IPS DF 6.9 (cell line): ENCODE measurements at regions not wholly inside any gene's neighbourhood (a gene's known extent, or its start where the extent isn't known, plus 50 kb on each side); places are given as distances from the start of the nearest gene placed in this dataset.

Experiments
- DNase-seq: peaks from one replicate; pipeline ENCODE4 v3.0.0-alpha.2; 2013; ENCODE audit warnings: low read depth, low spot score
- H3K27ac ChIP-seq: one replicate; pipeline ENCODE4 v1.5.1; 2013; ENCODE audit warnings: low read length, control low read depth
- H3K27me3 ChIP-seq: 2 replicates; pipeline ENCODE4 v1.6.1; 2013; ENCODE audit warnings: mild to moderate bottlenecking, low read length; ENCODE audit not compliant: control insufficient read depth, insufficient read depth
- H3K36me3 ChIP-seq: 2 replicates; pipeline ENCODE4 v1.6.1; 2013; ENCODE audit warnings: low read length; ENCODE audit not compliant: control insufficient read depth, insufficient read depth
- H3K4me1 ChIP-seq: 2 replicates; pipeline ENCODE4 v1.6.1; 2013; ENCODE audit warnings: low read length; ENCODE audit not compliant: control insufficient read depth, insufficient read depth
- H3K4me3 ChIP-seq: 2 replicates; pipeline ENCODE4 v1.5.1; 2013; ENCODE audit warnings: mild to moderate bottlenecking, low read length
- H3K9me3 ChIP-seq: 2 replicates; pipeline ENCODE4 v1.6.1; 2013; ENCODE audit warnings: low read length, inconsistent platforms; ENCODE audit not compliant: control insufficient read depth, insufficient read depth
- WGBS: extraction: QIAGEN DNeasy Blood & Tissue Kit; methylation state at CpG from one replicate; pipeline ENCODE4 v1.1.7; 2013; ENCODE audit warnings: mixed read lengths, missing lambda C conversion rate; ENCODE audit not compliant: insufficient read length, insufficient coverage; 5-methylcytosine and 5-hydroxymethylcytosine counted together

GRCh38 chr4:145324161-145324560, 143.8 kb upstream of the OTUD4 start:
- no CpG with 5 or more reads among the region's 8 CpGs for WGBS
- DNase-seq: no peak
- H3K9me3 ChIP-seq: no peaks in the 10 kb centered on the region

GRCh38 chr4:145320294-145320693, 139.9 kb upstream of the OTUD4 start:
- no peak overlapping the region for H3K4me3 ChIP-seq
- H3K36me3 ChIP-seq: no peaks in the 10 kb centered on the region
- no peak overlapping the region for H3K27ac ChIP-seq
- no CpG with 5 or more reads among the region's 5 CpGs for WGBS
- H3K27me3 ChIP-seq: no peaks in the 10 kb centered on the region
- no peaks in the 10 kb centered on the region for H3K9me3 ChIP-seq
- DNase-seq: no peak
- no peaks in the 10 kb centered on the region for H3K4me1 ChIP-seq

More at GRCh38 chr4:145324161-145324560, 143.8 kb upstream of the OTUD4 start:
- no peak overlapping the region for H3K4me3 ChIP-seq
- no peaks in the 10 kb centered on the region for H3K36me3 ChIP-seq
- H3K27ac ChIP-seq: no peak overlapping the region
- no peaks in the 10 kb centered on the region for H3K4me1 ChIP-seq
- no peaks in the 10 kb centered on the region for H3K27me3 ChIP-seq

- no CpG with 5 or more reads among the region's 2 CpGs for WGBS
- no peak overlapping the region for H3K27ac ChIP-seq
- no peak for DNase-seq
- no peaks in the 10 kb centered on the region for H3K4me1 ChIP-seq
- H3K4me3 ChIP-seq: no peak overlapping the region
- H3K9me3 ChIP-seq: no peaks in the 10 kb centered on the region
- H3K27me3 ChIP-seq: no peaks in the 10 kb centered on the region
- no peaks in the 10 kb centered on the region for H3K36me3 ChIP-seq
Measured at GRCh38 chr4:145319751-145320150, 139.4 kb upstream of the OTUD4 start.

GRCh38 chr4:145316897-145317574, 136.6 kb upstream of the OTUD4 start:
- no CpG with 5 or more reads among the region's 2 CpGs for WGBS
- DNase-seq: no peak
- H3K27me3 ChIP-seq: no peaks in the 10 kb centered on the region

GRCh38 chr4:145315811-145316225, 135.4 kb upstream of the OTUD4 start:
- DNase-seq: no peak
- no peak overlapping the region for H3K4me3 ChIP-seq
- H3K27me3 ChIP-seq: no peaks in the 10 kb centered on the region
- H3K4me1 ChIP-seq: no peaks in the 10 kb centered on the region
- no peaks in the 10 kb centered on the region for H3K36me3 ChIP-seq
- no peak overlapping the region for H3K27ac ChIP-seq
- no peaks in the 10 kb centered on the region for H3K9me3 ChIP-seq

More at GRCh38 chr4:145316897-145317574, 136.6 kb upstream of the OTUD4 start:
- H3K36me3 ChIP-seq: no peaks in the 10 kb centered on the region
- H3K4me1 ChIP-seq: no peaks in the 10 kb centered on the region
- H3K9me3 ChIP-seq: no peaks in the 10 kb centered on the region
- no peak overlapping the region for H3K27ac ChIP-seq
- no peak overlapping the region for H3K4me3 ChIP-seq

- H3K9me3 ChIP-seq: no peaks in the 10 kb centered on the region
- no peak overlapping the region for H3K27ac ChIP-seq
- no CpG with 5 or more reads among the region's 3 CpGs for WGBS
- no peaks in the 10 kb centered on the region for H3K4me1 ChIP-seq
- no peaks in the 10 kb centered on the region for H3K27me3 ChIP-seq
- no peak for DNase-seq
- no peak overlapping the region for H3K4me3 ChIP-seq
- no peaks in the 10 kb centered on the region for H3K36me3 ChIP-seq
Measured at GRCh38 chr4:145308598-145308997, 128.2 kb upstream of the OTUD4 start.

GRCh38 chr4:145307763-145308430, 127.5 kb upstream of the OTUD4 start:
- DNase-seq: no peak
- no peaks in the 10 kb centered on the region for H3K4me1 ChIP-seq
- no peak overlapping the region for H3K27ac ChIP-seq
- no peaks in the 10 kb centered on the region for H3K27me3 ChIP-seq
- no peaks in the 10 kb centered on the region for H3K36me3 ChIP-seq
- no peak overlapping the region for H3K4me3 ChIP-seq
- WGBS: no CpG with 5 or more reads among the region's 4 CpGs
- H3K9me3 ChIP-seq: no peaks in the 10 kb centered on the region

GRCh38 chr4:145307120-145307519, 126.7 kb upstream of the OTUD4 start:
- H3K4me3 ChIP-seq: no peak overlapping the region
- DNase-seq: no peak
- H3K36me3 ChIP-seq: no peaks in the 10 kb centered on the region
- no peaks in the 10 kb centered on the region for H3K4me1 ChIP-seq
- H3K9me3 ChIP-seq: no peaks in the 10 kb centered on the region
- H3K27ac ChIP-seq: no peak overlapping the region
- WGBS: no CpG with 5 or more reads among the region's 1 CpG
- H3K27me3 ChIP-seq: no peaks in the 10 kb centered on the region

GRCh38 chr4:145302725-145303124, 122.3 kb upstream of the OTUD4 start:
- no peak overlapping the region for H3K4me3 ChIP-seq
- H3K27me3 ChIP-seq: no peaks in the 10 kb centered on the region
- no CpG with 5 or more reads among the region's 3 CpGs for WGBS
- no peaks in the 10 kb centered on the region for H3K4me1 ChIP-seq
- no peak overlapping the region for H3K27ac ChIP-seq
- no peaks in the 10 kb centered on the region for H3K9me3 ChIP-seq
- no peaks in the 10 kb centered on the region for H3K36me3 ChIP-seq
- no peak for DNase-seq

GRCh38 chr4:145301386-145302080, 121.1 kb upstream of the OTUD4 start:
- Histone ChIP-seq H3K27me3 (no peaks in the 10 kb centered on the region), H3K9me3 (no peaks in the 10 kb centered on the region), H3K4me3 (no peak overlapping the region), H3K27ac (no peak overlapping the region), H3K4me1 (no peaks in the 10 kb centered on the region), H3K36me3 (no peaks in the 10 kb centered on the region)
- WGBS: no CpG with 5 or more reads among the region's 4 CpGs
- DNase-seq: no peak
